ENCODE measurements at regions not wholly inside any gene's neighbourhood (a gene's known extent, or its start where the extent isn't known, plus 50 kb on each side); places are given as distances from the start of the nearest gene placed in this dataset.

DNA sequence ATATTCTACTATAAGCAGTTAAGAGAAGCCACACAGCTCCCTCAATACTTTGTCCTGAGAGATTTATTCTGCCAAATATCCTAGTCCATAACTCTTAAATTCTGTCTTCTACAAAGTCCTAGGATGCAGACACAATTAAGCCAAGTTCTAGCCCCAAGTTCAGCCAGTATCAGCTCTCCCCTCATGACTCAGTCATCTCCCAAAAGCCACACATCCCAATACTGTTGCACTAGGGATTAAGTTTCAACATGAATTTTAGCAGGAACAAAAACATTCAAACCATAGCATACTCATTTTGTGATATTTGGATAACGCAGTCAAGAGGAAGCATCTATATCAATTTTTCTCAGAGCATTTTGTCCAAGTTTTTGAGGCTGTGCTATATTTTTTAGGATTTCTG, 277.4 kb downstream of the FZD1 start:
- H3K36me3 Mint-ChIP-seq = no peaks in the 10 kb centered on the region
- ATAC-seq = no peak
- H3K9me3 Mint-ChIP-seq = no peaks in the 10 kb centered on the region
- no peaks in the 10 kb centered on the region for H3K4me1 Mint-ChIP-seq
- no peak overlapping the region for H3K4me3 Mint-ChIP-seq
- H3K27me3 Mint-ChIP-seq = no peaks in the 10 kb centered on the region
- no peak overlapping the region for H3K27ac Mint-ChIP-seq

DNA sequence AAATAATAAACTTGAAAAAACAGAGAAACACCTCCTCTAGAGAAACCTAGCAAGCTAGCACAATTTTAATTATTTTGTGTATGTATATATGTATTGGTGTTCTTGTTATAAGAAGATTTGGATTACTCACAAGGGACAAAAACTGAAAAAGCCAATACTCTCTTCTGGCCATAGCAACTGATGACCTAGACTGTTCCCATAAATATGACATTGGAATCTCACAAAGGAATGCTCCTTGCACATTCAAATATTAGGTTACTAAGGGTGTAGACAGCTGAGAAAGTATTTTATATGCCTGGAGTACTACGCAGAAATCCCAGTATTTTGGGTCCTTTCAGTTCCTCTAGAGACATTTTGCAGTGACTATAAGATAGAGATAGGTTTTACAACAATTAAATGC, 279.4 kb downstream of the FZD1 start:
- Mint-ChIP-seq H3K4me3 (no peak overlapping the region), H3K4me1 (no peaks in the 10 kb centered on the region), H3K27me3 (no peaks in the 10 kb centered on the region), H3K36me3 (no peaks in the 10 kb centered on the region), H3K27ac (no peak overlapping the region), H3K9me3 (no peaks in the 10 kb centered on the region)
- no peak for ATAC-seq

DNA sequence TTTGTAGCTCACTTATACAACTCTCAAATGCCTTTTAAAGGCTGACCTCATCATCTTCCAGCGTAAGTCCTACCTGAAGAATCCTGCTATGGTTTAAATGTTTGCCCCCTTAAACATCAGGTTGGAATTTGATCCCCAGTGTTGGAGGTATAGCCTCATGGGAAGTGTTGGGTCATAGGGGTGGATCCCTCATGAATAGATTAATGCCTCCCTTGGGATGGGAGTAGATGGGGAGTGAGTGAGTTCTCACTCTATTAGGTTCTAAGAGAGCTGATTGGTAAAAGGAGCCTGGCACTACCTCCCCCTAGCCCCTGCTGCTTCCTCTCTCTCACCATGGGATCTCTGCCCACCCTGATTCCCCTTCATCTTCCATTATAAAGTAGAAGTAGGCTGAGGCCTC, 285.6 kb downstream of the FZD1 start:
- ATAC-seq = no peak
- Mint-ChIP-seq H3K4me3 (no peak overlapping the region), H3K9me3 (no peaks in the 10 kb centered on the region), H3K4me1 (no peaks in the 10 kb centered on the region), H3K36me3 (no peaks in the 10 kb centered on the region), H3K27ac (no peak overlapping the region), H3K27me3 (no peaks in the 10 kb centered on the region)

DNA sequence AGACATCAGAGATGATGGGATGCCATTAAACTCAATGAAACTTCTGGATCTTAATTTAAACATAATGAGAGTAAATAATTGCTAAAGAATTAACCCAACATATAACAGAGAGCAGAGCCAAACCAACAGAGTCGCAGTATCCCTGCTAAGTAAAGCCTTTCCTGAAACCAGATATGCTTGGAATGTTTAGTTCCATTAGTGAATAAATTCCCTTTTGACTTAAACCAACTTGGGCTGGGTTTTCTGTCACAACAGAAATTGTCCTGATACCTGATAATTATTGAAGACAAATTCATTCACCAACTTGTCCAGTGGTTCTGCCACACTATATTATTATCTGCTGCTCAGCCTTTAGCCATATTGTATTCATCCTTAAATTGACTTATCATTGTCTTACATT, 286.7 kb downstream of the FZD1 start:
- H3K4me3 Mint-ChIP-seq = no peak overlapping the region
- H3K27ac Mint-ChIP-seq = no peak overlapping the region
- ATAC-seq = no peak
- no peaks in the 10 kb centered on the region for H3K9me3 Mint-ChIP-seq
- no peaks in the 10 kb centered on the region for H3K36me3 Mint-ChIP-seq
- no peaks in the 10 kb centered on the region for H3K27me3 Mint-ChIP-seq
- no peaks in the 10 kb centered on the region for H3K4me1 Mint-ChIP-seq

DNA sequence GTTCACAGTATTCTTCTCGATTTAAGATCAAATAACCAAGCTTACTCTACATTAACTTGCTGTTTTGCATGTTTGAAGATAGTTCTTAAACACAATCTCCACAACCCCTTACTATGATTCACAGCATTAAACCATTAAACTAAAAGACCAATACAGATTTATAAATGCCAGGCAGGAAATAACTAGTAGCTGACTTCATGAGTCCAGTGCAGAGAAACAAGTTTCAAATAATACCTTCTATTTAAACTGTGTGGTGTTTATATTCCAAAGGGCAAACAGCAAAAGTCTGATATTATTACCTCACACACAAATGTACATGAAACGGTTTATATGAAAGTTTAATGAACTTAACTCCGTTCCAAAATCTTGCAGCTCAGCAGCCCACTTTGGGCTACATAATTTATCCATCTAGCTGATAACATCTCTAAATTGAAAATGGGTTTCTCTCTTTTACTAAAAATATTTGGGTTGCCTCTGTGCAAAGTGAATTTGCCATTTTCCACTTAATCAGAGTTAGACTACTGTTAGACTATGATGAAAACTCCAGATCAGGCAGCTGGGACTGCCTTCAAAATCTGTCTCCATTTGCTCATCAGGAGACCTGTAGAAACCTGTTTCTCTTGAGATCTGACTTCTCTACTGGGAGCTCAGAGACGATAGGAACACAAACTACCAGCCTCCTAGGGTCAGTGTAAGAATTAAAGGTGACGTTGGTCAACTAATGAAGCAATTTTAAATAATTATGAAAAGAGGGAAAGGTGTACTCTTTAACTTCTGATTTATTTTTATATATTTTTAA, 287.3 kb downstream of the FZD1 start:
- no peak overlapping the region for H3K4me3 Mint-ChIP-seq
- H3K27me3 Mint-ChIP-seq = no peaks in the 10 kb centered on the region
- H3K9me3 Mint-ChIP-seq = no peaks in the 10 kb centered on the region
- no peaks in the 10 kb centered on the region for H3K4me1 Mint-ChIP-seq
- ATAC-seq = no peak
- H3K36me3 Mint-ChIP-seq = no peaks in the 10 kb centered on the region
- no peak overlapping the region for H3K27ac Mint-ChIP-seq

DNA sequence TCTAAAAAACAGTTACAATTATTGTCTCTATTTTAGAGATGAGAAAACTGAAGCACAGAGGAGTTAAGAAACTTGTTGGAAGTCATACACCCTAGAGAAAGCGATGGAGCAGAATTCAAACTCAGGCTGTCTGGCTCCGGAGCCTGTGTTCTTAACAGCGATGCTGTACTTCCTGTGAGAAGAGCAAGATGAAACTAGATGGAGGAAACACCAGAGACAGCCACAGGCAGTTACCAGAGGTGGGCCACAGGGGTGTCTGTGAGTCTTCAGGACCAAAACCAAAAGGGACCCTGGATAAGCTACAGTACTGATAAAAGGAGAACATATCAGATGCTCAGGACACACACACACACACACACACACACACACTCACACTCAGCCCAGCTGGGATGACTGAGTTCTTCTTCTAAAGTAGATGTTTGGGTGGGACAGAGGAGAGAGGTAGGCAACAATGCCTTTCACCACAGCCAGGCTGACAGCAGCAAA, 289.2 kb downstream of the FZD1 start:
- H3K4me1 Mint-ChIP-seq = no peaks in the 10 kb centered on the region
- H3K27ac Mint-ChIP-seq = no peak overlapping the region
- ATAC-seq = no peak
- H3K9me3 Mint-ChIP-seq = no peaks in the 10 kb centered on the region
- no peak overlapping the region for H3K4me3 Mint-ChIP-seq
- no peaks in the 10 kb centered on the region for H3K27me3 Mint-ChIP-seq
- no peaks in the 10 kb centered on the region for H3K36me3 Mint-ChIP-seq

DNA sequence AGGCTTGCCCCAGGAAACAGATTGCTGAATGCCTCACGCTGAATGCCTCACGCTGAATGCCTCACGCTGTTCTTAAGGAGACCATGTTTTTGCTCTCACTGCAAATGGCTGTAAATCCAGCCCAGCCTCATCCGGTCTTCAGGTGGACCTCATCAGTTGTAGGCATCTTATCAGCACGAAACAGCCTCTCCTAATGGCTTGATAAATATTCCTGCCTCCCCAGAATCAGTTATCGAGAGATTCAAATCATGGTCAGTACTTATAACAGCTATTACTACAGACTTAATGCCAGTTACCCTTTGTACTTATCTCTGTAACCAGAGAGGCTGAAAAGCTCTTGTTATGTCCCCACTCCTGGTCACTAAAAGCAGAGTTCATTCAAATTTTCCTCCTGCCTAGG, 290.6 kb downstream of the FZD1 start:
- Mint-ChIP-seq H3K27ac (no peak overlapping the region), H3K27me3 (no peaks in the 10 kb centered on the region), H3K4me3 (no peak overlapping the region), H3K4me1 (no peaks in the 10 kb centered on the region), H3K36me3 (no peaks in the 10 kb centered on the region), H3K9me3 (no peaks in the 10 kb centered on the region)
- ATAC-seq = no peak

DNA sequence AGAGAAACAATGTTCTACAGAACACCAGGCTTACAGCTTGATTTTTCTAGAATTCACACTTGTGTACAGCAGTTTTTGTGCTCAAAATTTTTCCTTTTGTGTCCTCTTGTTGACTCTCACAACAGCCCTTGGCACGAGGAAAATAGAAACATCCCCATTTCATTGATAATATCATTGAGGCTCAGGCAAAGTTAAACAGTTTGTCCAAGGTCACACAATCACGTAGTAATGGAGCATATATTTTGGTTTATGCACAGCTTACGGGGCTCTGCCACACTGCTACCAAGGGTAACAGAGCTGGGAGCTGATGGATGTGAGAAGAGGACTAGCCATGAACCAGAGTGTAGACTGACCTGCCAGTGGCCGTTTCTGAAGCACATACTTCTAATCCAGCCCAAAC, 292.0 kb downstream of the FZD1 start:
- H3K27ac Mint-ChIP-seq = no peak overlapping the region
- H3K9me3 Mint-ChIP-seq = no peaks in the 10 kb centered on the region
- ATAC-seq = no peak
- no peaks in the 10 kb centered on the region for H3K4me1 Mint-ChIP-seq
- no peaks in the 10 kb centered on the region for H3K36me3 Mint-ChIP-seq
- no peak overlapping the region for H3K4me3 Mint-ChIP-seq
- no peaks in the 10 kb centered on the region for H3K27me3 Mint-ChIP-seq

DNA sequence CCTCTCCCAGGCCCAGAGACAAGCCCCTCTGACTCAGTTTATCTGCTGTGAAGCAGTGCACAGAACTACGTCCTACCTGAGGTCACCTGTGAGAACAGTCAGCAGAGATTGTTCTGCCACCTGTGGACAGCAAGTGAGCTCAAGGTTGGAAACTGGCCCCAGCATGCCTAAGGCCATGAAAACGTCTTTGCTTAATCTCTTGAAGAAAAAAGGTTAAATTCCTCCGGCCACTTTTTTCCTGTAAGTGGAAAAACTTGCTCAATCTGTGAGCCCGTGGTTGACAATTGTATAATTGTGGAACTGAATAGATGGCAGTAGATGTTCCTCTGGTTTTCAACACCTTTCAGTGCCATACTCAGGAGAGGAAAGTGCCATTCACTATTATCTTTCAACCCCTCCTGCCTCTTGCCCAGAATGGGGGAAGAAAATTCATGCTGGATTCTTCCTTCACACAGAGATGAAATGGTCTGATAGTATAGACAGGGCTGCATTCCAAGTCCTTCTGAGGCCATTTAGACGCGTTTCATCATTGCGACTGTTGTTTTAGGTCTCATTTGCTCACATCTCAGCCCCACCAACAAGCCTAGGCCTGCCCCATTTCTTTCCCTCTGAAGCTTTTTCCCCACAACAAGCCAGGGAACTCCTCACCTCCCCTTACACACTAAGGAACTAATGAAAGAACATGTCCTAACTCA, 292.9 kb downstream of the FZD1 start:
- no peak overlapping the region for H3K4me3 Mint-ChIP-seq
- H3K27me3 Mint-ChIP-seq = no peaks in the 10 kb centered on the region
- no peaks in the 10 kb centered on the region for H3K9me3 Mint-ChIP-seq
- ATAC-seq = no peak
- H3K27ac Mint-ChIP-seq = no peak overlapping the region
- H3K36me3 Mint-ChIP-seq = no peaks in the 10 kb centered on the region
- no peaks in the 10 kb centered on the region for H3K4me1 Mint-ChIP-seq

DNA sequence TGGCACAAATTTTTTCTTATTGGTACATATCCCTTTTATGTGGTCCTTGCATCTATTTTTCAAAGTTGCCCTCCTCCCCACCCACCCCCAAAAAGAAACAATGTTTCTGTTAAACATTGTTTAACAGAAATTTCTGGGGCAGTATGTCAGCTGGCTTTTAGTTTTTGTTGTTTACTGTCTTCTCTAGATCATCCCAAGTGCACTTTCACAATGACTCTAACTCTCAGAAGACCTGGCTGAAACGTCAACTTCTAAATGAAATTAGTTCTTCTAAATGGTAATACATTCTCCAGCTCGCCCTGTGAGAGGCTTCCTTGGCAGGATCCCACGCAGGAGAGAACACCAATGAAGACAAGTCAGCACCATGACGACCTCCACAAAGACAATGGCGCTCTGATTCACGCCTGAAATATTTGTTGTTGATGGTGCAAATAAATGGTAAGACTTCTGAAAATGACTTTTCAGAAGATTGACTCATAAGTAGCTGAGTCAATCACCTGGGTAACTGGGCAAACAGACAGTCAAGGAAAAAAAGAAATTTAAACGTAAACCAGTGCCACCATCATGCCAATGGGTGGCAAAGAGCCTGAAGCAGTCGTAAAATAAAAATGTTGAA, 293.7 kb downstream of the FZD1 start:
- Mint-ChIP-seq H3K27ac (no peak overlapping the region), H3K36me3 (no peaks in the 10 kb centered on the region), H3K27me3 (no peaks in the 10 kb centered on the region), H3K4me3 (no peak overlapping the region), H3K9me3 (no peaks in the 10 kb centered on the region), H3K4me1 (no peaks in the 10 kb centered on the region)
- ATAC-seq = peak; percentile 36

DNA sequence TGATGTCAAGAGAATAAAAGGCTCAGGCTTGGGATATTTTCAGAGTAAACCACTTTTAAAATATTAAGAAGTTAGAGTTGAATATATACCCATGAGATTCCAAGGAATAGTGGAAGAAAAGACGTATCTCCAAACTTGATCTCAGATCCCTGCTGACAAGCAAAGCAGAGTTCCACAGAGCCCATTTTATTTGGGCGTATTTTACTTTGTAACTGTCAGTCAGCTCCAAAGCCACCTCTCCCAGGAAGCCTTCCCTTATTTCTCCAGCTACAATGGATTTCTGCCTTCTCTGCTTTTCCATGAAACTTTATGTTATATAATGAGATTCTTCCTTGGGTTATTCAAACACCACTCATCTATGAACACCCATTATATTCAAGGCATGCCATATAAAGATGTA, 295.7 kb downstream of the FZD1 start:
- Mint-ChIP-seq H3K27ac (no peak overlapping the region), H3K4me3 (no peak overlapping the region), H3K4me1 (no peaks in the 10 kb centered on the region), H3K9me3 (no peaks in the 10 kb centered on the region), H3K36me3 (no peaks in the 10 kb centered on the region), H3K27me3 (no peaks in the 10 kb centered on the region)
- no peak for ATAC-seq

DNA sequence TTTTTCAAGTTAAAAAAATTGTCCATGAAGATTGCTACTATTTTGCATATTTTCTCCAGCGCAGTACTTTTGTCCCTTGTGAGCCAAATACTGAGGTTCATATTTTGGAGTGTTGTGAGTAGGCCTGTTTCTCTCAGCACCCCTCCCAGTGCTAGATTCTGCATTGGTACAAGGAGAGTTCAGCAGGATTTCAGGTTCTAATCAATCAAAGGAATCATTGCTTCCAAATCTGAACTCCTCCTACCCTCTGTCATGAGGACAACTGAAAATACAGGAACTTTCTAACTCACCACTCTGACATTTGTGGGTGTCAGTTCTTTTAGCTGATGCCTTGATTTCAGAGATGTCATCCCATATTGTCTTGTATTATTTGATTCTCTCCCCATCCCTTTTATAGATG, 299.9 kb downstream of the FZD1 start:
- Mint-ChIP-seq H3K4me1 (no peaks in the 10 kb centered on the region), H3K4me3 (no peak overlapping the region), H3K36me3 (no peaks in the 10 kb centered on the region), H3K9me3 (no peaks in the 10 kb centered on the region), H3K27me3 (no peaks in the 10 kb centered on the region), H3K27ac (no peak overlapping the region)
- no peak for ATAC-seq

DNA sequence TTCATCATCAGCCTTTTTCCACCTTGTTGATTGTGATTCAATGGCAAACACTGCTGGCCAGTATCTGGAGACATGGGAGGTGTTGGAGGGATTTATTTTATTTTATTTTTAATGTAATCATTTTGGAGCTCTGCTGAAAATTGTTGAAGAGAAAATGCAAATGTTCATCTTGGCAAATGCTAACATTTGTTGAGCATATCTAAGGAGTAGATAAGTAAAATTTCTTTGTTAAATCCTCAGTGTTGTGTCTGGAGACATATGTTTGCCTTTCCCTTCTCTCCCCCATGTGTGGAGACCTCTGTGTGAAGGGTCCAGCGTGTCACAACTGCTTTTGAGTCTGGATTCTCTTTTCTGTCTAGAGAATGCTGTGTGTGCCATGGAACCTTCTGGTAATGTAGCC, 300.3 kb downstream of the FZD1 start:
- Mint-ChIP-seq H3K4me3 (no peak overlapping the region), H3K27ac (no peak overlapping the region), H3K9me3 (no peaks in the 10 kb centered on the region), H3K27me3 (no peaks in the 10 kb centered on the region), H3K36me3 (no peaks in the 10 kb centered on the region), H3K4me1 (no peaks in the 10 kb centered on the region)
- ATAC-seq = no peak

DNA sequence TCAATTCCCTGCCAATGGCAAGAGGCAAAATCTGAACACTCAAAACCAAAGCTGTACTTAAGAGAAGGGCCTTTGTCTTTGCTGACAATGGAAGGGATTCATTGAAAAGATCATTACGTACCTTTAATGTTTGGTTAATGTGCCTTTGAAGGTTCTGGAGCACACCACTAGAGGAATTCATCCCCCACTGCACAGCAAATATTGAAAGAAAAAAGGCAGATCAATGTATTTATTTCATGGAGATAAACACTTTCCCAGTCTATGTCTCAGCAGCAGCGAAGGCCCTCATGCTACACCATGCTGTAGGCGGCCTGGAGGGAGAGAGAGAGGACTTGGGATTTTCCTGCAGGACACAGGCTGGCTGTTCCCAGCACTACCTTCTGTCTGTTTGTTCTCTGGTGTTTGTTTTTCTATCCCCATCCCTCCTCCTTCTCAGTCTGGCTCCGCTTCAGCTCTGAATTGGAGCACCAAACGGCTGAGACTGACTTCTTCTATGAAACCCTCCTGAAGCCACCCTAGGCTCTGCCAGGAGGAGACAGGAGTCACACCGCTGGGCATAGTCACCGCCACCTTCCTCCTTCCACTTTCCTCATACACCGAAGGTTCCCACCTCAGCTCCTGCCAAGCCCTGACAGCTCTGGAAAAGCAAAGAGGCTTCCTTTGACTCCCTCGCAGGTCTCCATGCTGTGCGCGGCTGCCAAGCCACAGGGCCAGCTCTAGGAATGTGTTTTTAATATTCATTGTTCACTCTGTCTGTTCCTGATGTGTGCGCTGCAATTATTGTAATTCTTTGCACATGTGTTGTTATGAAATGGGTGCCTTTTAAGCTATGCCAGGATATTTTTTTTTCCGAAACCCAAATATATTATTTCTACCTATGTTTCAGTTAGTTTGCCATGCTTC, 301.5 kb downstream of the FZD1 start:
- H3K9me3 Mint-ChIP-seq = no peaks in the 10 kb centered on the region
- H3K36me3 Mint-ChIP-seq = no peaks in the 10 kb centered on the region
- no peaks in the 10 kb centered on the region for H3K4me1 Mint-ChIP-seq
- no peak overlapping the region for H3K4me3 Mint-ChIP-seq
- ATAC-seq = no peak
- H3K27me3 Mint-ChIP-seq = no peaks in the 10 kb centered on the region
- no peak overlapping the region for H3K27ac Mint-ChIP-seq

DNA sequence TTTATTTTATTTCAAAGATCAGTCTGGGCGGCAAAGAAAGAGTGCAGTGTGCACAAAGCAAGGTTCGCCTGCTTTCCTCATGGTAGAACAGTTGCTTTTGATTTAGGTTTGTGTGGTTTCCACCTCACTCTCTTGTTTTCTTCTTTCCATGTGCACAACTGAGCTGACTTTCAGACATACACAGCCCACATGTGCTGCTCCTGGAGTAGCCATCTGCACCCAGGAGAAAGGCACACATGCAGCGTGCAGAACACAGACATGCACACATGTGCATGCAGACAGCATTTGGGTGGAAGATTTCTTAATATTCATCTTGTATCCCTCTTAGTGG, 302.1 kb downstream of the FZD1 start:
- no peaks in the 10 kb centered on the region for H3K27me3 Mint-ChIP-seq

More for the DNA sequence above, 302.1 kb downstream of the FZD1 start:
- Mint-ChIP-seq H3K9me3 (no peaks in the 10 kb centered on the region), H3K4me3 (no peak overlapping the region), H3K4me1 (no peaks in the 10 kb centered on the region), H3K36me3 (no peaks in the 10 kb centered on the region), H3K27ac (no peak overlapping the region)
- no peak for ATAC-seq
